HepG2 (cell line): ENCODE measurements at regions not wholly inside any gene's neighbourhood (a gene's known extent, or its start where the extent isn't known, plus 50 kb on each side); places are given as distances from the start of the nearest gene placed in this dataset.

Experiments
- ATAC-seq: fragments of 200-7000 bp; cut with Tn5 transposase; 3 replicates; pipeline ENCODE4 v1.9.1; 2020; ENCODE audit warnings: mild to moderate bottlenecking, moderate library complexity
- BruUV-seq: library from RNA; stranded (reverse); fragments of 400-500 nt; replicated peaks from 2 replicates; lab custom pipeline; 2021; lab: Mats Ljungman, UMichigan
- CTCF ChIA-PET: fragments of 300-600 bp; formaldehyde crosslinking; extraction: SDS; loops from one replicate; lab custom pipeline; 2021; ENCODE audit warnings: low total read pairs, inconsistent platforms, low intra/inter-chr PET ratio; lab: Yijun Ruan, JAX
- POLR2A ChIA-PET: fragments of 350-600 bp; sonication (Branson Sonifier 250); formaldehyde crosslinking; loops from one replicate; lab custom pipeline; 2020; ENCODE audit warnings: antibody characterized with exemption, inconsistent platforms; lab: Yijun Ruan, JAX
- DNase-seq: peaks from one replicate; pipeline ENCODE4 v3.0.0-alpha.2; 2015; ENCODE audit warnings: low spot score
- FAIRE-seq: peaks from 3 replicates; lab custom pipeline; 2011; peaks lifted over from hg19 to GRCh38; lab: Jason Lieb, UNC
- H2AFZ ChIP-seq: one replicate; pipeline ENCODE4 v1.6.1; 2011; ENCODE audit warnings: low read length, inconsistent platforms
- H3K27ac ChIP-seq: fragments of 300-600 bp; 3 replicates; pipeline ENCODE4 v1.8.0; 2011; ENCODE audit warnings: mixed run types, mild to moderate bottlenecking, mixed read lengths, low read length, inconsistent platforms; ENCODE audit not compliant: insufficient read depth; ENCODE audit errors: extremely low read length
- H3K27me3 ChIP-seq, 2 experiments: fragments of 200-600 bp in 1 of 2; 2 replicates in 1 of 2; 3 replicates in 1 of 2; pipeline versions ENCODE4 v1.6.0 to v1.8.0; 2011; ENCODE audit warnings: low read length in 2 of 2, mild to moderate bottlenecking in 2 of 2, moderate library complexity in 2 of 2, inconsistent platforms in 1 of 2; ENCODE audit not compliant: insufficient read depth in 2 of 2, control insufficient read depth in 1 of 2
- H3K36me3 ChIP-seq, 2 experiments: fragments of 200-600 bp in 1 of 2; replicated peaks in 1 of 2; 2 replicates in 1 of 2; 3 replicates in 1 of 2; pipeline versions ENCODE4 v1.5.1 to v1.8.0; 2011; ENCODE audit warnings: low read length in 2 of 2, inconsistent platforms in 1 of 2; ENCODE audit not compliant: insufficient read depth in 2 of 2, control insufficient read depth in 1 of 2
- H3K4me1 ChIP-seq: 2 replicates; pipeline ENCODE4 v1.5.1; 2012; ENCODE audit warnings: low read length, inconsistent platforms; ENCODE audit not compliant: insufficient read depth
- H3K4me2 ChIP-seq: 2 replicates; pipeline ENCODE4 v1.6.0; 2011; ENCODE audit warnings: low read depth, low read length, inconsistent platforms
- H3K4me3 ChIP-seq, 3 experiments: fragments of 200-600 bp in 1 of 3; sonication (generic), shearing (Covaris generic) in 1 of 3; replicated peaks in 1 of 3; 2 replicates each; pipeline ENCODE4 v1.5.1; 2011 to 2016; ENCODE audit warnings: low read length in 3 of 3, inconsistent platforms in 2 of 3, low read depth in 2 of 3, mild to moderate bottlenecking in 2 of 3, control low read depth in 1 of 3, mixed read lengths in 1 of 3; ENCODE audit not compliant: insufficient read depth in 1 of 3
- H3K79me2 ChIP-seq: one replicate; pipeline ENCODE4 v1.6.1; 2011; ENCODE audit warnings: low read length, inconsistent platforms; ENCODE audit not compliant: insufficient read depth
- H3K9ac ChIP-seq: 2 replicates; pipeline ENCODE4 v1.6.0; 2011; ENCODE audit warnings: mild to moderate bottlenecking, low read depth, low read length, inconsistent platforms; ENCODE audit not compliant: insufficient read depth
- H3K9me3 ChIP-seq: 2 replicates; pipeline ENCODE4 v1.5.1; 2012; ENCODE audit warnings: mild to moderate bottlenecking, low read length
- H4K20me1 ChIP-seq: 2 replicates; pipeline ENCODE4 v1.6.0; 2011; ENCODE audit warnings: inconsistent platforms, mild to moderate bottlenecking, low read length, moderate library complexity; ENCODE audit not compliant: insufficient read depth
- CEBPG ChIP-seq: IDR thresholded peaks from 2 replicates; pipeline ENCODE4 v1.6.1; 2016
- EEA1 ChIP-seq: sonication (generic); formaldehyde crosslinking; IDR thresholded peaks from 2 replicates; pipeline ENCODE4 v1.5.1; 2020; ENCODE audit warnings: mild to moderate bottlenecking, missing genetic modification reagents, borderline replicate concordance
- FOXA1 ChIP-seq, 2 experiments: fragments of 450-650 bp in 1 of 2; sonication (generic) in 1 of 2; formaldehyde crosslinking in 1 of 2; IDR thresholded peaks; 2 replicates each; pipeline versions ENCODE4 v1.4.0 to v1.6.1; 2016 to 2020; ENCODE audit warnings: missing genetic modification reagents in 1 of 2
- FOXP1 ChIP-seq, 2 experiments: fragments of 450-650 bp in 1 of 2; IDR thresholded peaks; 2 replicates each; pipeline ENCODE4 v1.6.1; 2017 to 2018; ENCODE audit warnings: antibody characterized with exemption in 1 of 2
- GMEB1 ChIP-seq: sonication (generic); formaldehyde crosslinking; IDR thresholded peaks from 2 replicates; pipeline ENCODE4 v1.5.1; 2020; ENCODE audit warnings: missing genetic modification reagents, mild to moderate bottlenecking, borderline replicate concordance
- HOXA3 ChIP-seq: sonication (generic); formaldehyde crosslinking; IDR thresholded peaks from 2 replicates; pipeline ENCODE4 v1.5.0; 2020; ENCODE audit warnings: missing genetic modification reagents
- SMC3 ChIP-seq: IDR thresholded peaks from 2 replicates; pipeline ENCODE4 v1.6.1; 2011; ENCODE audit warnings: low read length, improper control_type of control experiment
- THAP9 ChIP-seq: sonication (generic); formaldehyde crosslinking; IDR thresholded peaks from 2 replicates; pipeline ENCODE4; 2020; ENCODE audit warnings: missing genetic modification reagents, mild to moderate bottlenecking, borderline replicate concordance
- ZBTB43 ChIP-seq: sonication (generic); formaldehyde crosslinking; conservative IDR thresholded peaks from 2 replicates; pipeline ENCODE4 v1.4.0; 2020; ENCODE audit warnings: missing genetic modification reagents
- ZC3H13 ChIP-seq: sonication (generic); formaldehyde crosslinking; IDR thresholded peaks from 2 replicates; pipeline ENCODE4 v1.8.1; 2023; ENCODE audit warnings: mild to moderate bottlenecking, missing genetic modification reagents, moderate library complexity
- ZNF207 ChIP-seq: fragments of 450-650 bp; IDR thresholded peaks from 2 replicates; pipeline ENCODE4 v1.6.1; 2016; ENCODE audit warnings: antibody characterized with exemption, borderline replicate concordance
- ZNF329 ChIP-seq: sonication (generic); formaldehyde crosslinking; IDR thresholded peaks from 2 replicates; pipeline ENCODE4 v1.9.0; 2021; ENCODE audit warnings: low read depth, mild to moderate bottlenecking, missing genetic modification reagents
- ZNF570 ChIP-seq: sonication (generic); formaldehyde crosslinking; IDR thresholded peaks from 2 replicates; pipeline ENCODE4 v1.4.0; 2020; ENCODE audit warnings: mild to moderate bottlenecking, missing genetic modification reagents, borderline replicate concordance
- ZNF724P ChIP-seq: sonication (generic); formaldehyde crosslinking; IDR thresholded peaks from 2 replicates; pipeline ENCODE4 v1.8.0; 2022; ENCODE audit warnings: missing genetic modification reagents, borderline replicate concordance
- WGBS: methylation state at CpG from one replicate; pipeline ENCODE4 v1.1.6; 2017; ENCODE audit warnings: low lambda C conversion rate; 5-methylcytosine and 5-hydroxymethylcytosine counted together
- in situ Hi-C: cut with HindIII; loops from 2 replicates; pipeline ENCODE4 v1.10.0; 2017; ENCODE audit warnings: low pct_unique_long_range_greater_than_20kb; ENCODE audit not compliant: extremely low pct_ligation_motif_present
- intact Hi-C: fragments of 100-400 bp; cut with micrococcal nuclease; formaldehyde crosslinking; loops from one replicate; pipeline ENCODE4 v1.10.0; 2022; ENCODE audit not compliant: unreplicated experiment

- H3K27ac ChIP-seq, result no peak overlapping the region
- no peaks in the 10 kb centered on the region for H3K27me3 ChIP-seq
- CTCF ChIA-PET, result no interaction called here
- no peaks in the 10 kb centered on the region for H3K9me3 ChIP-seq
- no peak overlapping the region for H2AFZ ChIP-seq
- H3K4me1 ChIP-seq, result peaks cover 48% of the 10 kb centered on the region
- POLR2A ChIA-PET, result no interaction called here
- WGBS, result 83% methylated on average over 1 of the region's 1 CpG
- DNase-seq (no peak), FAIRE-seq (no peak), ATAC-seq (no peak)
- in situ Hi-C loops, result no loop called here
- BruUV-seq, result no TSS peak
- no peaks in the 10 kb centered on the region for H3K79me2 ChIP-seq
- no peak for TF ChIP-seq ZC3H13 (CRISPR knock-in tag)
- no peak for TF ChIP-seq ZNF724P (CRISPR knock-in tag)
- peak; percentile 94 for TF ChIP-seq ZNF329 (CRISPR knock-in tag)
- no peak overlapping the region for H3K4me3 ChIP-seq
- intact Hi-C loops, result no loop called here
- H3K4me2 ChIP-seq, result no peak overlapping the region
- H3K9ac ChIP-seq, result no peak overlapping the region
- no peaks in the 10 kb centered on the region for H3K36me3 ChIP-seq
- H4K20me1 ChIP-seq, result no peaks in the 10 kb centered on the region
Observed at GRCh38 chr4:37759833-37760232, 66.7 kb upstream of the PGM2 start.

GRCh38 chr4:37758226-37758625, 68.3 kb upstream of the PGM2 start:
- no peaks in the 10 kb centered on the region for H4K20me1 ChIP-seq
- no peaks in the 10 kb centered on the region for H3K27me3 ChIP-seq
- H3K4me1 ChIP-seq, result peaks cover 48% of the 10 kb centered on the region
- H3K27ac ChIP-seq, result no peak overlapping the region
- ChIA-PET CTCF (no interaction called here), POLR2A (no interaction called here)
- intact Hi-C loops, result no loop called here
- BruUV-seq, result no TSS peak
- peak; percentile 64 for FAIRE-seq
- peak; percentile 44 for DNase-seq
- in situ Hi-C loops, result no loop called here
- no peak overlapping the region; a peak in 1 of 6 replicates for H3K4me3 ChIP-seq
- H3K4me2 ChIP-seq, result peak overlapping the region; percentile 25
- H3K79me2 ChIP-seq, result no peaks in the 10 kb centered on the region
- no peak overlapping the region for H2AFZ ChIP-seq
- H3K9ac ChIP-seq, result no peak overlapping the region
- peak; percentile 69 for ATAC-seq
- no peaks in the 10 kb centered on the region for H3K36me3 ChIP-seq
- no peaks in the 10 kb centered on the region for H3K9me3 ChIP-seq
- WGBS, result 16% methylated on average over 1 of the region's 1 CpG
- no peak for TF ChIP-seq FOXA1 (IDR thresholded peaks at IDR 0.05)
- peak; percentile 45; the same call in 1 of the 2 replicates for TF ChIP-seq FOXA1 (CRISPR knock-in tag; IDR thresholded peaks at IDR 0.05)
- no peak for TF ChIP-seq FOXP1 (IDR thresholded peaks at IDR 0.05)
- TF ChIP-seq FOXP1 (CRISPR knock-in tag; IDR thresholded peaks at IDR 0.05), result 0 out of 2 replicates have a peak, but pooled peaks have one; percentile 15
- no peak for TF ChIP-seq HOXA3
- peak; percentile 78 for TF ChIP-seq CEBPG (CRISPR knock-in tag)
- 0 out of 2 replicates have a peak, but pooled peaks have one; percentile 9 for TF ChIP-seq SMC3
- TF ChIP-seq ZBTB43 (CRISPR knock-in tag), result no peak
- TF ChIP-seq ZNF207, result no peak
- no peak for TF ChIP-seq ZNF570 (CRISPR knock-in tag)
- no peak for TF ChIP-seq EEA1 (CRISPR knock-in tag)
- no peak for TF ChIP-seq GMEB1 (CRISPR knock-in tag)
- TF ChIP-seq THAP9 (CRISPR knock-in tag), result no peak
